HEK293T (cell line): ENCODE measurements at regions not wholly inside any gene's neighbourhood (a gene's known extent, or its start where the extent isn't known, plus 50 kb on each side); places are given as distances from the start of the nearest gene placed in this dataset.

Source experiments
- FOXA1 ChIP-seq: fragments of 450-650 bp; IDR thresholded peaks from 2 replicates; pipeline ENCODE4 v1.6.1; 2016; ENCODE audit warnings: mild to moderate bottlenecking
- FOXM1 ChIP-seq: fragments of 450-650 bp; IDR thresholded peaks from 2 replicates; pipeline ENCODE4 v1.6.1; 2017; ENCODE audit warnings: mild to moderate bottlenecking, borderline replicate concordance
- SP1 ChIP-seq: fragments of 450-650 bp; IDR thresholded peaks from 2 replicates; pipeline ENCODE4 v1.6.1; 2017
- SUZ12 ChIP-seq: fragments of 450-650 bp; IDR thresholded peaks from 2 replicates; pipeline ENCODE4 v1.6.1; 2016; ENCODE audit warnings: mild to moderate bottlenecking

- TF ChIP-seq SP1 = no peak
- no peak for TF ChIP-seq FOXA1
- no peak for TF ChIP-seq SUZ12
- no peak for TF ChIP-seq FOXM1
Measured at GRCh38 chr4:31601793-31602192, 881.6 kb downstream of the PCDH7 start.
